Activated CD8-positive, alpha-beta memory T cell treated with anti-CD3 and anti-CD28 coated beads for 1 hour (primary cell): ENCODE measurements at regions not wholly inside any gene's neighbourhood (a gene's known extent, or its start where the extent isn't known, plus 50 kb on each side); places are given as distances from the start of the nearest gene placed in this dataset.

Experiments
- DNase-seq, 2 donors: peaks; one replicate each; pipeline ENCODE4 v3.0.0-alpha.2; 2020; ENCODE audit warnings: low read depth in 1 of 2; ENCODE audit errors: extremely low read depth in 1 of 2

- no peak for DNase-seq
Measured at GRCh38 chr6:121020656-121021055, 313.6 kb downstream of the TBC1D32 start.

DNA sequence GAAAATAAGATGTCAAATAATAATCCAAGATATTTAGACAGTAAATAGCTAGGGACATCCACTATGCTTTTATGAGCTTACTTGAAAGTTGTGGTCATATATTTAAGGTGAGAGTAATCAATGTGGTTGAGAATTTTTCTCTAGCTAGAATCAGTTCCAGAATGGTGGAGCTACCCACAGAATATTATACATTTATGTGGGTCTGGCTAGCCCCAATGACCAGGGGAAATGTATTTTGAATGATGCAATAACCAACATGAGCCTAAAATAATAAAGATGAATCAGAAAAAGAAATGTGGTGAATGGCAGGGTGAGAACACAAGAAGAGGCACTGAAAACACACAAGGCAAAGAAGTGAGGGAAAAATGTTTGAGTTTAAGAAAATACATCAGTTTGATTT lies 325.7 kb downstream of the TBC1D32 start:
- DNase-seq, result no peak

DNA sequence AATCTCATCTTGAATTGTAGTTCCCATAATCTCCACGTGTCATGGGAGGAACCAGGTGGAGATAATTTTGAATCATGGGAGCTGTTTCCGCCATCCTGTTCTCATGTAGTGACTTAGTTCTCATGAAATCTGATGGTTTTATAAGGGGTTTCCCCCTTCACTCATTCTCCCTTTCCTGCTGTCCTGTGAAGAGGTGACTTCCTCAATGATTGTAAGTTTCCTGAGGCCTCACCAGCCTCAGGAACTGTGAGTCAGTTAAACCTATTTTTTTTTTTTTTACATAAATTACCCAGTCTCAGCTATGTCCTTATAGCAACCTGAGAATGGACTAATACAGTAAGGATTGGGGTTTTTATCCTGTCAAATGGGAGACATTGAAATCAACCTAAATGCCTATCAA lies 328.3 kb downstream of the TBC1D32 start:
- no peak for DNase-seq

DNA sequence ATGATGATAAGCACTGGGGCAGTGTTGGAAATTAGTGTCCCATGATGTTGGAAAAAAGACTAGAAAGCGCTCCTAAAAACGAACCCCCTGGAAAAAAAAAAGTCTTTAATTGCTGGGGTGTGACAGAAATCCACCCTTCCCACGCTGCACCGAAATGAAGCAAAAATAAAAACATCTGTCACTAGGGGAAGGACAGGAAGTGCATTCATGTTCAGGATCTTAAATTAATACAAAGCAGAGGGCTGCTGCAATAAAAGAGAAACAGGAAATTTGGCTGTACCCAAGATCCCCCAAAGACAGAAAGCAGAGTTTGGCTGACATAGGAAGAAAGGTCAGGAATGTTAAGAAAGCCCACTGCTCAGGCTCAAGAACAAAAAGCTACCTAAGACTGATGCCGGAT lies 333.9 kb downstream of the TBC1D32 start:
- DNase-seq, result no peak

- no peak for DNase-seq
Measured at GRCh38 chr6:120996340-120996739, 337.9 kb downstream of the TBC1D32 start.

DNA sequence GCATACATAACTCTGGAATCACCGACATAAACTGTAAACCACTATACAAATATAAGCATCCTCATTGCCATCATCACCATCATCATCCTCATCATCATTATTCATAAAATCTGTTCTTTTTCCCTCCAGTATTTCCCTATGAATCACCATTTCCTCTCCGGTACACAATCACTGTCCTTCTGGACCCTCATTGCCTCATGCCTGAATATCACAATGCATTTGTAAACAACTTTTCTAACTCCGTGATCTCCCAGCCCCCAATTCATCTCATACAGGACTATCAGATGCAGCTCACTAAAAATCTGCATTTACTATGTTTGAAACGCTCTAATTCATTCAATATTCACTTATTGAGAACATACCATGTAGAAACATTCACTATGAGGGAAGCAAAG lies 339.7 kb downstream of the TBC1D32 start:
- DNase-seq, result no peak

DNA sequence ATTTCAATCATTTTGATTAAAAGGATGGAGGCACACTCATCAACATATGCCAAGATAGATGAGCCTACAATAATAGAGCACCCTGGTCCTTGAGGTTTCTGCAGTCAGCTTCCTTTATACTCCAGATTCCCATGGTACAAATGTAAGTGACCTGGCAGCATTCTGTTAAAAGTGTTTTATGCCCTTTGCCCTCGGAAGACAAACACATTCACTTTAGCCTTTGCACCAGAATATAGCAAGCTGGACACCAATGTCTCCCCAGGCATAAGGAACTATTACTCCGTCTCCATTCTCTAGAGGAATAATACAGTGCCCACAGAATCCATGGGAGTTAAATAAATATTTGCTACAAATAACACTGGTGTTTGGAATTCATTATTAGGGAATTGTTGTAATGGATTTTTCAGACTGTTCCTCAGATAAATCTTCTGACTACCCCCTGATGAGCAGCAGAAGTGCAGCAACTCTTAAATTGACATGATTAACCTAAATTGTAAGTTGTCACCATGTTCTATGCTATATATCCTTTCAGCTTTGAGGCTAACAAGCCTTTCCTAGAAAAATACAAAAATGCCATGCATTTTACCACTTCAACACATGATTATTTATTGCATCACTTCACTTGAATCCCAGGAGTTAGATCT lies 340.2 kb downstream of the TBC1D32 start:
- no peak for DNase-seq

DNA sequence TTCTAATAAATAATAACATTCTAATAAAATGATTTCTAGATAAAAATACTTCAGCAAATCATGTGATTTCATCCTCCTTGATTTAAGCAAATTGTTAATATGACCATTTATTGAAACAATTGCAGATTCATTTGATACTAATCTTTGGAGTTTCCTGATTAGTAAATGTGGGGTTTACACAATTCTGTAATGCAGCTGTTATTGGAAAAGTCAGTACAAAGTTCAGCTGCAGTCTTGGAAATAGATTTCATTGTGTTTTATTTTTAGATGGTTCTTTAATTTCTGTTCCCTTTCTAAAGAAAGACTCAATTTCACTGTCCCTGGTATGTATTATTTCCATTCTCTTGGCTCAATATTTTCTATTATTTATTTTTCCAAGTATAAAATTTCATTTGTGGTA lies 342.0 kb downstream of the TBC1D32 start:
- no peak for DNase-seq

- DNase-seq, result no peak
Measured at GRCh38 chr6:120990866-120991265, 343.4 kb downstream of the TBC1D32 start.

GRCh38 chr6:120981835-120982234 lies 352.4 kb downstream of the TBC1D32 start:
- DNase-seq, result no peak

- DNase-seq, result no peak
Measured at GRCh38 chr6:120966321-120966720, 368.0 kb downstream of the TBC1D32 start.

DNA sequence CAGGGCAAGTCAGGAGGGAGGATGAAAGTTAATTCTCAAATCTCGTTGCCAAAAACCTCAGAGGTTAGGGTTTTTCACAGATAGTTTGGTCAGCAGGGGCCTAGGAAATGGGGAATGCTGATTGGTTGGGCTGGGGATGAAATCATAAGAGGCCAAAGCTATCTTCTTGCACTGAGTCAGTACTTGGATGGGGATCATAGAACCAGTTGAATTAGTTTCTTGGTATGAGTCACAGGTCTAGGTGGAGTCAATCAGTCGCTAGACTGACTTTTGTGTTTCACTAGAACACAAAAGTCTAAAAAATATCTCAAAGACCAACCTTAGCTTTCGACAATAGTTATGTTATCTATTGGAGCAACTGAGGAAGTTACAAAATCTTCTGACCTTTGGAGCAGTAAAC lies 368.5 kb downstream of the TBC1D32 start:
- DNase-seq, result no peak

DNA sequence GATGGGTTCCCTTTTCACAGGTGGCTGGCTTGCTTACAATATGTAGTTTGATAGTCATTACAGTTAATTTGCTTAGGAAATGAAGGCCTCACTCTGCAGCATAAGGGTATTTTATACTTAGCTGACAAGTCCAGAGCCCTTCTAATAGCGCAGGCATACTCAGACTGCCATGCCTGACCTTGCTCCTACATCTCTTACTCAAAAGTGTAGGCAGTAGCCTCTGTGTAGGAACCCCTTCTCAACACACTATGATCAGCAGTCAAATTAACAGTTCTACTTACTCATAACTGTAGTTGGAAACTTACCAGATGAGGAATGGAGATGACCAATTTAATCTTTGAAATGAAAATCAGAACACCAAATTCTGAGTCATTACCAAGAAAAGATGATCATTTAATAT lies 373.5 kb downstream of the TBC1D32 start:
- DNase-seq, result no peak

GRCh38 chr6:120954111-120954510 lies 380.2 kb downstream of the TBC1D32 start:
- no peak for DNase-seq

GRCh38 chr6:120951258-120951657 lies 383.0 kb downstream of the TBC1D32 start:
- no peak for DNase-seq

- no peak for DNase-seq
Measured at GRCh38 chr6:120947111-120947510, 387.2 kb downstream of the TBC1D32 start.

GRCh38 chr6:120945905-120946594 lies 388.2 kb downstream of the TBC1D32 start:
- DNase-seq, result no peak

- DNase-seq, result no peak
Measured at GRCh38 chr6:120938876-120939472, 395.3 kb downstream of the TBC1D32 start.

DNA sequence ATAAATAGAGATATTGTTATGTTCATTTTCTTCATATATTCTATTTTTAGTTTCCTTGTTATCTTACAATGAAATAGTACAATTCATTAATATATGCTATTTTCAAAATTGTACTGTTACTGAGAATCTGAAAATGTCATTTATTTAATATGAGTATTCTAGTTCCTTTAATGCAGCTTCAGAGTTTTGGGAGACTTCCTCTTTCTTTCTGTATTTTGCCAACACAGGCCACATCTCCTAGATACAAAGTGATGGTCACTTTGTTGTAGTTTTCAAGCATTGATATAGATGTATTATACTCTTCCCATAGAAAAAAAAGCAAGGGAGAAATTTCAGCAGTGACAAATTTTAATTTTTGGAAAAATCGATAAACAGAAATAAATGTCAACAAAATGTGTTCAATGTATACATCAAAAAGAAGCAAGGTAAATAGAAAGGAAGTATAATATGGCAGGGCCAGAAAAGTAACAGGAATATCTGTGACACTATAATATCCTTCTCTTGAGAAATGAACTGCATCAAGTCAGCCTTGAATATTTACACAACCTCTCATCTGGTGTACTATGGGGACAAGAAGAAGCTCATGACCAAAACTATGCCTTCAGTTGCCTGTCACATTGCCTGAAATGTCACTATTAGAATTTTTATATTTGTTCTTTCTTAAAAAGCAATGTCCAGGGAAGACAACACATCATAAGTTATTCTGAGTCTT lies 396.0 kb downstream of the TBC1D32 start:
- no peak for DNase-seq

DNA sequence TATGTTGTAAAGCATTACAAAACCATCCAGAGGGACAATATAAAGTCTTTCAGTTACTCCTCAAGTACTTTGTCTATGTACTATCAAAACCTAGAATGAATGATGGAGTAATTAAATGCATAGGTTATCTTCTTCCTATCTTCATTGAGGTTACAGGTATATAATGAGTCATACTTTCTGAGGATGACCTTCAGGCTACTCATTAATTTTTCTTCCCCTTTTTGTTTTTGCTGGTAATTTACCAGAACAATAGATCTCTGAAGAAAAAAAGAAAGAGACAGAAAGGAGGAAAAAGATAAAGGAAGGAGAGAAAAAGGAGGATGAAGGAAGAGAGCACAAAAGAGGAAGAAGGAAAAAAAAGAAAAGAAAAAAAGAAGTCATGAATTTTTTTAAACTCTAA lies 398.4 kb downstream of the TBC1D32 start:
- no peak for DNase-seq

GRCh38 chr6:120935016-120935415 lies 399.3 kb downstream of the TBC1D32 start:
- DNase-seq, result no peak
